ENCODE measurements at regions not wholly inside any gene's neighbourhood (a gene's known extent, or its start where the extent isn't known, plus 50 kb on each side); places are given as distances from the start of the nearest gene placed in this dataset.

DNA sequence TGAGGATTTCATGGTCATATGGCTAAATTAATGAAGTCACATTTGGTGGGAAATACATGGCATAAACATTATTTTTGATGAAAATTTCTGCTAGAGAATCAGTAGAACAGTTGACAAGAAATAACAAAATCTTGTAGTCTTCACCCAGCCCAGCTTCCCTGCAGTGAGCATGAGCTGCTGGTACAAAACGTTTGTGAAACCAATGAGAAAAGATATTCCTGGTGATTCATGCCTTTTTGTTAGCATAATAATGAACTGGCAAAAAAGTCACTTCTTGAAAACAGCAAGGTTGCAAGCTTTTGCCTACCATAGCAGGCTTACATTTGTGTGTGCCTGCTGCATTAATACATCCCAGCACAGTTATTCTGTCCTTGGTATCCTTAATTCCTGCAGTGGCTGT is 475.9 kb upstream of the HTR2A start:
- DNase-seq (ENCODE audit: low read depth in 3 of 3, low spot score in 2 of 3): no peak

DNA sequence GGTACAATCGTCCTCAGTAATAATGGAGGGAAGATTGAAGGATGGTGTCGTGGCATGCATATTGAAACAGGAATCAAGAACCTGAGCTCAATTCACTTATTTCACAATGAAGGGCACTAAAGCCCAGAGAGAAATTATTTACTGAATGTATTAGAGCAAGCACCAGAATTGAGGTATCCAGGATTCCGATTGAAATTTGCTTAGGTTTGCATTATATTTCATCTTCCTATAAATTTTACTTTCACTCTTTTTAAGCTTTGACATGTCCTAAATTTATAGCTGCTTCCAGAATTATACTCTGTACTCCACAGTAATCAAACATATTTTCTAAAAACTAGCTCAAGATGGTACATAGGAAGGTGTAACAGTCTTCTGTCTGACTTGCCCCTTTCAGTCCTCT is 454.9 kb upstream of the HTR2A start:
- no peak for DNase-seq (ENCODE audit: low read depth in 3 of 3, low spot score in 2 of 3)

GRCh38 chr13:47350334-47351124 is 453.7 kb upstream of the HTR2A start:
- no peak for DNase-seq (ENCODE audit: low read depth in 3 of 3, low spot score in 2 of 3)

DNA sequence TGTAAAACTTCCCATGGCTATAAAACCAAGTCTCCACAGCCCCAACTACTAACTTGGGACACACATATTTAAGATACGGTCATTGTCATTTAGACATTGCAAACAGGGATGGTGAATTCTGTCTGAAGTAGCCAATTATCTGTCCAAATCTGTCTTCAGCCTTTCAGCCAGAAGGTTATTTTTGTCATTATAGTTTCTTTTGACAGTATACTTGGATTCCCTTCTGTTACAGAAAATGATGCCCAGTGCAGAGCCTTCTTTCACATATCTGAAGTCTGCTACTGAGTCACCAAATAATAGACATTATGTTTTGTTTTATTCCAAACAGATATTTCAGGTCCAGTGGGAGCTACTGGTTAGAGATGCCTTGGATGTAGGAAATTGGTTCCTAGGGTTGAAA is 452.4 kb upstream of the HTR2A start:
- DNase-seq (ENCODE audit: low read depth in 3 of 3, low spot score in 2 of 3): no peak

DNA sequence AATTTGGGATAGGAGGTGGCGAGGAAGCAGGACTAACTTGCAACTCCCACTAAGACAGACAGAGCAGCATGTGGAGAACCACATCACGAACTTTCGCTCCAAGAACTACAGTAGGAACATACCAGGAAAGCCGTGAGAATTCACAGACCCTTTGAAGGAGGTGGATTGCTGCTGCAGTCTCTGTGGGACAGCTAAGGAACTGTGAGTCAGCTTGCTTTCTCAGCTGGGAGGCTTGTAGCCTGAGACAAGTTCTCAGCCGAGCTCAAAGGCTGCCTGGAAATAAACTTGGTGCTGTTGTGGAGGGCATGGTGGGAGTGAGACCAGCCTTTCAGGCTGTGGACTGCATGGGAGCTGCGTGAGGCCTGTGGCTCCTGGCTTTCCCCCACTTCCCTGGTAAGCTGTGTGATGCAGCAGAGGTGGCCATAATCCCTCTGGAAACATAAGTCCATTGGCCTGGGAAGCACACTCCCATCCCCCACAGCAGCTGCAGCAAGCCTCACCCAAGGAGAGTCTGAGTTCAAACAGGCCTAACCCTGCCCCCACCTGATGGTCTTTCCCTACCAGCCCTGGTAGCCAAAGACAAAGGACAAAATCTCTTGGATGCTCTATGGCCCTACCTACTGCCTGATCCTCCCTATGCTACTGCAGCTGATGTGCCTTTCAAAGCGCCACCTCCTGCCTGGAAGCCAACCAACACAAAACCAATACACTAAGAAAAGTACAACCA is 441.1 kb upstream of the HTR2A start:
- DNase-seq (ENCODE audit: low read depth in 3 of 3, low spot score in 2 of 3): no peak

GRCh38 chr13:47334173-47334572 is 437.3 kb upstream of the HTR2A start:
- DNase-seq (ENCODE audit: low read depth in 3 of 3, low spot score in 2 of 3): no peak

DNA sequence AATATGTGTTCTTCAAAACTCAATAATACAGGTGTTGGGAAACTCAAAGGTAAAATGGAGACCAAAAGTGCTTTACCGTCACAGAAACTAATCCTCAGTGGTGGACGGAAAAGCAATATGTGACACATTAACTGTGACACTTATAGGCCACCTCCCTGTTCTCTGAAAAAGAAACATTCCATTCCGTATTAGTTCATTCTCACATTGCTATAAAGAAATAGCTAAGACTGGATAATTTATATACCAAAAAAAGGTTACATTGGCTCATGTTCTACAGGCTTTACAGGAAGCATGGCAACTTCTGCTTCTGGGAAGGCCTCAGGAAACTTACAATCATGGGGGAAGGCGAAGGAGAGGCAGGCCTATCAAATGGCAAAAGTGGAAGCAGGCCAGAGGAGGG is 435.3 kb upstream of the HTR2A start:
- DNase-seq (ENCODE audit: low read depth in 3 of 3, low spot score in 2 of 3): peak in 2 of 3 donors; percentile 2 to 4

DNA sequence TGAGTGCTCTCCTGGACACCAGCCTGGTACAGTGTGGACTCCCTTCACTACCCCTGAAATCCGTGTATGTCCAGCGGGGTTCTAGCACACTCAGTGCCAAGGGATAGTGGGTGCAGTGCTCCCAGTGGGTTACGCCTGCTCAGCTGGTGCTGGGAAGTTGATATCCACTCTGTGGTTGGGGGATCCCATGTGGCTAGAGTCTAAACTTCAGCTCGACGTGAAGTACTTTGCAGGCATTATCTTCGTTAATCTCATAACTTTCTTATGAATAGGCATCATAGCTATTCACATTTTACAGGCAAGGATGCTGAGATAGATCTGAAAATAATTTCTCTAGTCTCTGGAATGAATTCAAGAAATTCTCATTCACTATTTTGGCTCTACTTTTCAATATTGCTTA is 433.2 kb upstream of the HTR2A start:
- no peak for DNase-seq (ENCODE audit: low read depth in 3 of 3, low spot score in 2 of 3)

- DNase-seq (ENCODE audit: low read depth in 3 of 3, low spot score in 2 of 3): no peak
These were observed 431.0 kb upstream of the HTR2A start for GRCh38 chr13:47327861-47328260.

DNA sequence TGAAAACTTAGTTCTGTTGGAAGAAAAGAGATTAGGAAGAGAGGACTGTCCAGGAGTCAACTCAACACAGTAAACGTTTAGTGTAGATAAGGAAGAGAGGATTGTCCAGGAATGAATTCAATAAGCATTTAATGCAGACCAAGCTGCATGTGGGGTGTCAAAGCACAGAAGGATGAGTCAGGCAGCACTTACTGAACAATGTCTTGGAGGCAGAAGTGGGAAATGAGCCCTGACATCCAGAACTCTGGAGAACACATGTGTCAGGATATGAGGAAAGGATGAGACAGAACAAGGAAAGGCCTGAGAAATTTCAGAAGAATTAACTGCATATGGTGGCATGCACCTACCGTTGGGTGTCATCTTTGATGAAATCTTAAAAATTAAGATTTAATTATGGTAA is 429.2 kb upstream of the HTR2A start:
- DNase-seq (ENCODE audit: low read depth in 3 of 3, low spot score in 2 of 3): no peak

DNA sequence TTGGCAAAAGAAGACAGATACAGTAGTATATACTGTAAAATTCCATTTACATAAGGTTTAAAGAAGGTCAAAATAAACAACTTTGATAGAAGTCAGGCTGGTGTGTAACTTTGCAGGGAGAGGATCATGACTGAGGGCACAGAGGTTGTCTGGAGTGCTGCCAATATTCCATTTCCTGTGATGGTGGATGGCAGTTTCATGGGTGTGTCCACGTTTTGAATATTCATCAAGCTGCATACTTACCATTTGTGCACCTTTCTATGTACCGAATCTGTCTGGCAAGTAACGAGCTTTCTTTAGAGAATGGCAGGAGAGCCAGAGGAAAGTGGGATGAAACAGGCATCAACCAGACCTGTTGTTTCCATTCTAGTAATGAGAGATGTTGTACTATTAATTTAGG is 420.5 kb upstream of the HTR2A start:
- no peak for DNase-seq (ENCODE audit: low read depth in 3 of 3, low spot score in 2 of 3)

DNA sequence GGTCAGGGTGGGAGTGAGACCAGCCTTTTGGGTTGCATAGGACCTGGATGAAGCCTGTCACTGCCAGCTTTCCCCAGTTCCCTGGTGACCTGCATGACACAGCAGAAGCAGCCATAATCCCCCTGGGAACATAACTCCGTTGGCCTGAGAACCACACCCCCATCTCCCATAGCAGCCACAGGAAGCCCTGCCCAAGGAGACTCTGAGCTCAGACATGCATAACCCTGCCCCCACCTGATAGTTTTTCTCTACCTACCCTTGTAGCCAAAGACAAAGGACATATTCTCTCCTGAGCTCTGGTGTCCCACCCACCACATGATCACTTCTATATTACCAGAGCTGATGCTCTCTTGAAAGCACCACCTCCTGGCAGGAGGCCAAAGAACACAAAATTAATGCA is 413.5 kb upstream of the HTR2A start:
- DNase-seq (ENCODE audit: low read depth in 3 of 3, low spot score in 2 of 3): no peak

GRCh38 chr13:47306991-47307390 is 410.1 kb upstream of the HTR2A start:
- no peak for DNase-seq (ENCODE audit: low read depth in 3 of 3, low spot score in 2 of 3)

GRCh38 chr13:47303626-47304025 is 406.8 kb upstream of the HTR2A start:
- DNase-seq (ENCODE audit: low read depth in 3 of 3, low spot score in 2 of 3): no peak

- no peak for DNase-seq (ENCODE audit: low read depth in 3 of 3, low spot score in 2 of 3)
These were observed 402.5 kb upstream of the HTR2A start for GRCh38 chr13:47299304-47299703.

- DNase-seq (ENCODE audit: low read depth in 3 of 3, low spot score in 2 of 3): no peak
These were observed 401.7 kb upstream of the HTR2A start for GRCh38 chr13:47298506-47298905.

DNA sequence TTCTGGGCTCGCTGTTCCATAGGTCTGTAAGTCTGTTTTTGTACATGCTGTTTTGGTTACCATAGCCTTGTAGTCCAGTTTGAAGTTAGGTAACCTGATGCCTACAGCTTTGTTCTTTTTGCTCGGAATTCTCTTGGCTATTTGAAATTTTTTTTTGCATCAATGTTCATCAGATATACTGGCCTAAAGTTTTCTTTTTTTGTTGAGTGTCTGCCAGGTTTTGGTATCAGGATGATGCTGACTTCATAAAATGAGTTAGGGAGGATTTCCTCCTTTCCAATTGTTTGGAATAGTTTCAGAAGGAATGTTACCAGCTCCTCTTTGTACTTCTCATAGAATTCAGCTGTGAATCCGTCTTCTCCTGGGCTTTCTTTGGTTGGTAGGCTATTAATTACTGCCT is 397.8 kb upstream of the HTR2A start:
- DNase-seq (ENCODE audit: low read depth in 3 of 3, low spot score in 2 of 3): no peak

DNA sequence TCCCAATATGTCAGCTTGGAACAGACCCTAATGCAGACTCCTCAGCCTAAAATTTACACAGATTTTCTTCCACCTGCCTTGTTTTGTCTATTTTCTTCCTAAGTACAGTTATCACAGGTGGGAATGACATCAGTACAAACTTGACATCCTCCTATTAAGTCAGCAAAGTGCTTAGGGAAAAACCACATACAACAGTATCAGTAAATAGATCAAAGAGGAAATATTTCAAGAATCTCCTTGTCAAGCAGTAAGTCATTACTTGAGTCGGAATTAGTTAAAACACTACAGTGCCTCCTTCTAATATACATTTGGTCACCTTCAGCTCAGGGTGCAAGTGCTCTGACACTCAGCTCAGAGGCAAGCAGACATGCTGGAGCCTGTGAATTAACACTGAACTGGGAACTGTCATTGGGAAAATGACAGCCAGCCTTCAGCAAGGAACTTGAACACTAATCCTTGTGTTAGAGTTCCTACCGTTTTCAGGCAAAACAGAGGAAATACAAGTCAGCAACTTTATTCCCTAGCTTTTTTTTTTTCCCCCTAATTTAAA is 394.3 kb upstream of the HTR2A start:
- DNase-seq (ENCODE audit: low read depth in 3 of 3, low spot score in 2 of 3): no peak

GRCh38 chr13:47289567-47289966 is 392.7 kb upstream of the HTR2A start:
- DNase-seq (ENCODE audit: low read depth in 3 of 3, low spot score in 2 of 3): no peak

GRCh38 chr13:47288546-47288945 is 391.7 kb upstream of the HTR2A start:
- DNase-seq (ENCODE audit: low read depth in 3 of 3, low spot score in 2 of 3): no peak

GRCh38 chr13:47287291-47287751 is 390.5 kb upstream of the HTR2A start:
- no peak for DNase-seq (ENCODE audit: low read depth in 3 of 3, low spot score in 2 of 3)

- no peak for DNase-seq (ENCODE audit: low read depth in 3 of 3, low spot score in 2 of 3)
These were observed 385.1 kb upstream of the HTR2A start for GRCh38 chr13:47281991-47282390.
